ENCODE measurements at regions not wholly inside any gene's neighbourhood (a gene's known extent, or its start where the extent isn't known, plus 50 kb on each side); places are given as distances from the start of the nearest gene placed in this dataset.

DNA sequence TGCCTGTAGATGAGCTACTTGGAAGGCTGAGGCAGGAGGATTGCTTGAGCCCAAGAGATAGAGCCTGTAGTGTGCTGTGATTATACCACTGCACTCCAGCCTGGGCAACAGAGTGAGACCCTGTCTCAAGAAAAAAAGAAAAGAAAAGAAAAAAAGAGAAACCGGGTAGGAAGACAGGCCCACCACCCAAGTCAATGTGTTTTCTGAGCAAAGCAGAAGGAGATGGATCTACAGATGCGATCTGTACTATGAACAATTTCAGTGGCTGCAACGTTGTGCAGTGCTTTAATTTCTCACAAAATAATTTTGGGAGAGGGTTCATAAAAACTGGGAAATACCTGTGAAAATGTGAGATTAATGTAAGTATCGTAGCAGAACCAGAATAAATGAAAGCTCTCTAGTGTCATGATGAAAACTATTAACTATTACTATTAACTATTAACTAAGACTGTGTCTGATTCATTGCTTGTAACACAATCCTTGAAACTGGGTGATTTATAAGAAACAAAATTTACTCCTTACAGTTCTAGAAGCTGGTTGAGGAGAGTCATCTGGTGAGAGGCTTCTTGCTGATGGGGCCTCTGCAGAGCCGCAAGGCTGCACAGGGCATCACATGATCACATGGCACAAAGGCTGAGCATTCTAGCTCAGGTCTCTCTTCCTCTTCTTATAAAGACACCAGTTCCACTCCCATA lies 233.1 kb upstream of the ZNF217 start:
- Histone ChIP-seq H3K27me3 (no peaks in the 10 kb centered on the region), H3K36me3 (no peaks in the 10 kb centered on the region), H3K9me3 (no peaks in the 10 kb centered on the region), H3K4me3 (no peak overlapping the region), H3K4me1 (peaks cover 0 to 14% of the 10 kb centered on the region in 2 donors), H3K27ac (peak overlapping the region in 1 of 2 donors; percentile 83)
- DNase-seq (ENCODE audit: low spot score): no peak
- TF ChIP-seq, protein P1, sequence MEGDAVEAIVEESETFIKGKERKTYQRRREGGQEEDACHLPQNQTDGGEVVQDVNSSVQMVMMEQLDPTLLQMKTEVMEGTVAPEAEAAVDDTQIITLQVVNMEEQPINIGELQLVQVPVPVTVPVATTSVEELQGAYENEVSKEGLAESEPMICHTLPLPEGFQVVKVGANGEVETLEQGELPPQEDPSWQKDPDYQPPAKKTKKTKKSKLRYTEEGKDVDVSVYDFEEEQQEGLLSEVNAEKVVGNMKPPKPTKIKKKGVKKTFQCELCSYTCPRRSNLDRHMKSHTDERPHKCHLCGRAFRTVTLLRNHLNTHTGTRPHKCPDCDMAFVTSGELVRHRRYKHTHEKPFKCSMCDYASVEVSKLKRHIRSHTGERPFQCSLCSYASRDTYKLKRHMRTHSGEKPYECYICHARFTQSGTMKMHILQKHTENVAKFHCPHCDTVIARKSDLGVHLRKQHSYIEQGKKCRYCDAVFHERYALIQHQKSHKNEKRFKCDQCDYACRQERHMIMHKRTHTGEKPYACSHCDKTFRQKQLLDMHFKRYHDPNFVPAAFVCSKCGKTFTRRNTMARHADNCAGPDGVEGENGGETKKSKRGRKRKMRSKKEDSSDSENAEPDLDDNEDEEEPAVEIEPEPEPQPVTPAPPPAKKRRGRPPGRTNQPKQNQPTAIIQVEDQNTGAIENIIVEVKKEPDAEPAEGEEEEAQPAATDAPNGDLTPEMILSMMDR (IDR thresholded peaks at IDR 0.05): no peak

DNA sequence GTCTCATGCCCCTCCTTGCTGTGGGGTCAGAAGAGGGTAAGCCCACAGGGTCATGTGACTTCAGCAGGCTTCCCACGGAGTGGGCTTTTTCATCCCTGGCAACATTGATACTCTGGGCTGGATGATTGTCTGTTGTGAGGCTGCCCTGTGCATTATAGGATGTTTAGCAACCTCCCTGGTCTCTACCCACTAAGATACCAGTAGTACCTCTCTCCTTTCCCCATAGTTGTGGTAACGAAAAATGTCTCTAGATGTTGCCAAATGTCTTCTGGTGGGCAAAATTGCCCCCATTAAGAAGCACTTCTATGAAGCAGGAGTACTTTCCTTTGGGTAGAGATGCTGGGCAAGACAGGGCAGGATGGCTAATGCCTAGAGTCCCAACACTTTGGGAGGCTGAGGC lies 232.5 kb upstream of the ZNF217 start:
- no peaks in the 10 kb centered on the region for H3K36me3 ChIP-seq
- no peaks in the 10 kb centered on the region for H3K27me3 ChIP-seq
- peaks cover 0 to 14% of the 10 kb centered on the region in 2 donors for H3K4me1 ChIP-seq
- no peak for DNase-seq (ENCODE audit: low spot score)
- H3K27ac ChIP-seq: no peak overlapping the region
- TF ChIP-seq, protein P1 (IDR thresholded peaks at IDR 0.05): no peak
- no peak overlapping the region for H3K4me3 ChIP-seq
- H3K9me3 ChIP-seq: no peaks in the 10 kb centered on the region

DNA sequence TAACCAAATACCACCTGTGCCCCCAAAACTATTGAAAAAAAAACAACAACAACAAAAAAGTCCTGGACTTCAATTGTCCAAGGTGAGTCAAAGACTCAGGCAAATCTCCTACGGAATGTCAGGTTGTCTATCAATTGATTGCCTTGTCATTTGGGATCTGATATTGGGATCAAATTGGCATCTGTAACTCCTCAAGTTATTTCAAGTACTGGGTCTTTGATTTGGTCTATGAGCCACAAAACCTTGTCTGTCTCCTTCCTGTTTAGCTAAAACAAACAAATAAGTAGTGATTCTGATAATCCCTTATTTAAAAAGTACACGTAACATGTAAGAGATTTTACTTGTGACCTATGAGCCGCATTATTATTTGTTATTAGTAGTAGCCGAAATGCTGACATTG lies 231.6 kb upstream of the ZNF217 start:
- no peaks in the 10 kb centered on the region for H3K36me3 ChIP-seq
- no peaks in the 10 kb centered on the region for H3K9me3 ChIP-seq
- H3K4me1 ChIP-seq: peaks cover 0 to 8% of the 10 kb centered on the region in 2 donors
- TF ChIP-seq, protein P1 (IDR thresholded peaks at IDR 0.05): no peak
- DNase-seq (ENCODE audit: low spot score): no peak
- H3K27me3 ChIP-seq: no peaks in the 10 kb centered on the region
- no peak overlapping the region for H3K4me3 ChIP-seq
- no peak overlapping the region for H3K27ac ChIP-seq

DNA sequence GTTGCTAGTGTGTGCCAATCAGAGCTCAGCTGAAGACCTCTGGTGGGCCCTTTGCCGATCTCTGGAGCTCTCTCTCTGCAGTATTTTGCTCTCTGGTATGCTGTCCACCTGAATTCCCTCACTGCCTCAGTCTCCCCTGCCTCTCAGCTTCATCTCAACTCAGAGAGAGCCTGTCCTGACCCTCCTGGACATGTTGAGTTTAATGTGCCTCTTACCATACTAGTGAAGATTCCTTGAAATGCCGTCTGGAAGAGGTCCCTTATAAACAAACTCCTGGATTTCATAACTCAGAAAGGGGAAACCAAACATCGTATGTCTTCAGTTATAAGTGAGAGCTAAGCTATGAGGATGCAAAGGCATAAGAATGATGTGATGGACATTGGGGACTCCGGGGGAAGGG lies 231.1 kb upstream of the ZNF217 start:
- no peak overlapping the region for H3K27ac ChIP-seq
- H3K27me3 ChIP-seq: no peaks in the 10 kb centered on the region
- TF ChIP-seq, protein P1 (IDR thresholded peaks at IDR 0.05): no peak
- H3K4me1 ChIP-seq: peaks cover 0 to 3% of the 10 kb centered on the region in 2 donors
- H3K36me3 ChIP-seq: no peaks in the 10 kb centered on the region
- H3K4me3 ChIP-seq: no peak overlapping the region
- DNase-seq (ENCODE audit: low spot score): no peak
- H3K9me3 ChIP-seq: peaks cover 0 to 2% of the 10 kb centered on the region in 2 donors

DNA sequence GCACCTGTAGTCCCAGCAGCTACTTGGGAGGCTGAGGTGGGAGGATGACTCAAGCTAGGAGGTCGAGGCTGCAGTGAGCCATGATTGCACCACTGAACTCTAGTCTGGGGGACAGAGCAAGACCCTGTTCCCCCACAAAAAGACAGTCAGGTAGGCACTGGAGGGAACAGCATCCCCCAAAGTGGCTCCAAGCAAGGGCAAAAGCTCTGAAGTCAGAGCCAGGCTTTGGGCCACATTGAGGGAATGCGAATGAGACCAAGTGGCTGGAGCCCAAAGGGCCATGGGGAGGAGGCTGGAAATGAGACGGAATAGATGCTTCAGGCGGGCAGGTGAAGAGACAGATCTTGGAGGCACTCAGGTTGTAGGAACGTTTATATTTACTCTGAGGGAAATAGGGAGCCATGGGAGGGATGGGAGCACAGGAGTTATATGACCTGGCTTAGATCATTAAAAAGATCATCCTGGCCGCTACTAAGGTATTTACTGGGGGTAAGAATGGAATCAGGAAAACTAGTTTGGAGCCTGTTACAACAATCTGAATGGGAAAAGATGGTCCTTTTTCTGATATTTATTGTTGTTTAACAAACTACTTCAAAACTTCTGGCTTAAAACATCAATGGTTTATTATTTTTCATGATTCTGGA lies 229.6 kb upstream of the ZNF217 start:
- DNase-seq (ENCODE audit: low spot score): no peak
- Histone ChIP-seq H3K4me1 (no peaks in the 10 kb centered on the region), H3K4me3 (no peak overlapping the region), H3K9me3 (peaks cover 0 to 14% of the 10 kb centered on the region in 2 donors), H3K36me3 (no peaks in the 10 kb centered on the region), H3K27ac (no peak overlapping the region), H3K27me3 (no peaks in the 10 kb centered on the region)
- TF ChIP-seq, protein P1 (IDR thresholded peaks at IDR 0.05): no peak

All from right atrium auricular region (tissue), 2 donors.